Endothelial cell of umbilical vein (primary cell): ENCODE measurements at regions not wholly inside any gene's neighbourhood (a gene's known extent, or its start where the extent isn't known, plus 50 kb on each side); places are given as distances from the start of the nearest gene placed in this dataset.

Experiments
- BruUV-seq: library from RNA; stranded (reverse); fragments of 400-500 nt; replicated peaks from 2 replicates; lab custom pipeline; 2021; lab: Mats Ljungman, UMichigan
- CTCF ChIA-PET: fragments of 300-600, 350-600 bp; sonication (Branson Sonifier 250); formaldehyde crosslinking; loops from one replicate; lab custom pipeline; 2021; ENCODE audit warnings: antibody characterized with exemption, inconsistent platforms; lab: Charles Lee
- POLR2A ChIA-PET: fragments of 300-600, 350-600 bp; sonication (Branson Sonifier 250); formaldehyde crosslinking; loops from one replicate; lab custom pipeline; 2021; ENCODE audit warnings: antibody characterized with exemption, inconsistent platforms; lab: Charles Lee
- DNase-seq: peaks from one replicate; pipeline ENCODE4 v3.0.0-alpha.2; 2011; ENCODE audit warnings: low read depth, low spot score
- FAIRE-seq: peaks from 2 replicates; lab custom pipeline; 2011; peaks lifted over from hg19 to GRCh38; lab: Jason Lieb, UNC
- H2AFZ ChIP-seq: 2 replicates; pipeline ENCODE4 v1.6.0; 2012; ENCODE audit warnings: low read depth, low read length, control low read depth, inconsistent platforms
- H3K27ac ChIP-seq: 2 replicates; pipeline ENCODE4 v1.5.1; 2011; ENCODE audit warnings: low read depth, mild to moderate bottlenecking, control low read depth, low read length, moderate library complexity; ENCODE audit not compliant: insufficient read depth
- H3K27me3 ChIP-seq, 2 experiments: 2 replicates each; pipeline versions ENCODE4 v1.6.0 to v1.6.1; 2011; ENCODE audit warnings: low read length in 2 of 2, mixed read lengths in 1 of 2; ENCODE audit not compliant: control insufficient read depth in 2 of 2, insufficient read depth in 2 of 2
- H3K36me3 ChIP-seq, 2 experiments: 2 replicates in 1 of 2; 3 replicates in 1 of 2; pipeline ENCODE4 v1.5.1; 2011; ENCODE audit warnings: low read length in 2 of 2, mild to moderate bottlenecking in 1 of 2, moderate library complexity in 1 of 2; ENCODE audit not compliant: control insufficient read depth in 2 of 2, insufficient read depth in 2 of 2; ENCODE audit errors: extremely low read depth in 1 of 2
- H3K4me1 ChIP-seq: 3 replicates; pipeline ENCODE4 v1.5.1; 2011; ENCODE audit warnings: mild to moderate bottlenecking, low read length; ENCODE audit not compliant: control insufficient read depth, insufficient read depth; ENCODE audit errors: extremely low read depth
- H3K4me2 ChIP-seq: 2 replicates; pipeline ENCODE4 v1.6.1; 2011; ENCODE audit warnings: low read length, control low read depth, mixed read lengths; ENCODE audit not compliant: insufficient read depth
- H3K4me3 ChIP-seq, 3 experiments: fragments of 200-600 bp in 1 of 3; sonication (generic), shearing (Covaris generic) in 1 of 3; replicated peaks in 1 of 3; 2 replicates each; pipeline ENCODE4 v1.5.1; 2011 to 2016; ENCODE audit warnings: control low read depth in 3 of 3, low read length in 3 of 3, mild to moderate bottlenecking in 2 of 3, inconsistent platforms in 1 of 3, low read depth in 1 of 3, moderate library complexity in 1 of 3; ENCODE audit not compliant: insufficient read depth in 1 of 3
- H3K79me2 ChIP-seq: 2 replicates; pipeline ENCODE4 v1.6.0; 2012; ENCODE audit warnings: low read length, inconsistent platforms; ENCODE audit not compliant: control insufficient read depth, insufficient read depth
- H3K9ac ChIP-seq: replicated peaks from 2 replicates; pipeline ENCODE3; 2011; ENCODE audit warnings: low read length, control low read depth; ENCODE audit not compliant: insufficient read depth; ENCODE audit errors: extremely low read depth
- H3K9me1 ChIP-seq: replicated peaks from 3 replicates; pipeline ENCODE4 v1.6.0; 2011; ENCODE audit warnings: mild to moderate bottlenecking, low read length; ENCODE audit not compliant: control insufficient read depth, insufficient read depth; ENCODE audit errors: extremely low read depth
- H3K9me3 ChIP-seq: replicated peaks from 2 replicates; pipeline ENCODE4 v1.5.1; 2012; ENCODE audit warnings: low read length, inconsistent platforms; ENCODE audit not compliant: control insufficient read depth, insufficient read depth
- H4K20me1 ChIP-seq: replicated peaks from 2 replicates; pipeline ENCODE3; 2011; ENCODE audit warnings: mild to moderate bottlenecking, low read length; ENCODE audit not compliant: control insufficient read depth, insufficient read depth; ENCODE audit errors: extremely low read depth
- CTCF ChIP-seq, 2 donors: IDR thresholded peaks; 1 replicate in 1 of 2; 2 replicates in 1 of 2; pipeline ENCODE4 v1.5.1; 2011; ENCODE audit warnings: low read length in 2 of 2, mild to moderate bottlenecking in 2 of 2, moderate library complexity in 2 of 2, control low read depth in 1 of 2, inconsistent platforms in 1 of 2, low read depth in 1 of 2; ENCODE audit not compliant: insufficient read depth in 1 of 2; ENCODE audit errors: extremely low read depth in 1 of 2
- EZH2 ChIP-seq: IDR thresholded peaks from 2 replicates; pipeline ENCODE4 v1.6.1; 2012; ENCODE audit warnings: borderline replicate concordance, low read depth, mild to moderate bottlenecking, moderate library complexity, low read length, inconsistent platforms; ENCODE audit not compliant: severe bottlenecking
- FOS ChIP-seq: IDR thresholded peaks from 2 replicates; pipeline ENCODE4 v1.6.1; 2011; ENCODE audit warnings: mild to moderate bottlenecking, low read length, moderate library complexity, borderline replicate concordance; ENCODE audit not compliant: insufficient read depth
- GATA2 ChIP-seq: IDR thresholded peaks from 2 replicates; pipeline ENCODE4 v1.7.0; 2011; ENCODE audit warnings: low read depth, mild to moderate bottlenecking, moderate library complexity, mixed read lengths, low read length; ENCODE audit not compliant: insufficient read length, insufficient read depth
- JUN ChIP-seq: IDR thresholded peaks from 2 replicates; pipeline ENCODE4 v1.6.1; 2011; ENCODE audit warnings: borderline replicate concordance, low read depth; ENCODE audit not compliant: insufficient read length, insufficient read depth
- MAX ChIP-seq: IDR thresholded peaks from 2 replicates; pipeline ENCODE4 v1.6.1; 2011; ENCODE audit not compliant: insufficient read depth, insufficient read length
- MYC ChIP-seq: IDR thresholded peaks from one replicate; pipeline ENCODE4 v1.6.1; 2011; ENCODE audit warnings: mild to moderate bottlenecking, low read depth, low read length
- POLR2A ChIP-seq: IDR thresholded peaks from 2 replicates; pipeline ENCODE4 v1.6.1; 2012; ENCODE audit warnings: low read depth, mild to moderate bottlenecking, control low read depth, low read length
- POLR2AphosphoS5 ChIP-seq: IDR thresholded peaks from 2 replicates; pipeline ENCODE4 v1.6.1; 2012; ENCODE audit warnings: low read depth, mild to moderate bottlenecking, control low read depth, low read length, moderate library complexity; ENCODE audit not compliant: insufficient read depth
- dilution Hi-C: fragments of 300-500 bp; cut with MboI; formaldehyde crosslinking; loops from one replicate; pipeline ENCODE4 v1.15.0; 2019; ENCODE audit warnings: low sequenced_read_pairs; ENCODE audit not compliant: extremely low pct_ligation_motif_present
- intact Hi-C: fragments of 100-400 bp; cut with micrococcal nuclease; formaldehyde crosslinking; loops from one replicate; pipeline ENCODE4 v1.10.0; 2022

- no peaks in the 10 kb centered on the region for H3K4me1 ChIP-seq
- FAIRE-seq (no peak), DNase-seq (no peak)
- H3K4me2 ChIP-seq = no peak overlapping the region
- no peak overlapping the region for H3K27ac ChIP-seq
- ChIA-PET POLR2A (no interaction called here), CTCF (interaction anchor here (0.7 kb wide), 1 partner anchor 1311 kb away, joined by 3 read pairs; no protein-coding TSS in a partner anchor)
- H3K36me3 ChIP-seq = no peaks in the 10 kb centered on the region
- H4K20me1 ChIP-seq = no peaks in the 10 kb centered on the region
- no peaks in the 10 kb centered on the region for H3K79me2 ChIP-seq
- no peaks in the 10 kb centered on the region for H3K9me3 ChIP-seq
- no peak overlapping the region for H3K9ac ChIP-seq
- no peaks in the 10 kb centered on the region for H3K27me3 ChIP-seq
- no peaks in the 10 kb centered on the region for H3K9me1 ChIP-seq
- BruUV-seq = no TSS peak
- dilution Hi-C loops (no loop called here), intact Hi-C loops (no loop called here)
- no peak overlapping the region for H2AFZ ChIP-seq
- H3K4me3 ChIP-seq = no peak overlapping the region
- no peak for TF ChIP-seq POLR2A
Measured at GRCh38 chr13:58935689-58936088, 1228.0 kb downstream of the DIAPH3 start.

- Histone ChIP-seq H3K9me3 (no peaks in the 10 kb centered on the region), H3K27ac (no peak overlapping the region), H3K79me2 (no peaks in the 10 kb centered on the region), H3K4me1 (no peaks in the 10 kb centered on the region), H3K9ac (no peak overlapping the region), H3K4me2 (no peak overlapping the region), H3K9me1 (no peaks in the 10 kb centered on the region), H3K36me3 (no peaks in the 10 kb centered on the region), H3K27me3 (no peaks in the 10 kb centered on the region), H4K20me1 (no peaks in the 10 kb centered on the region), H3K4me3 (no peak overlapping the region), H2AFZ (no peak overlapping the region)
- DNase-seq (no peak), FAIRE-seq (no peak)
- intact Hi-C loops = no loop called here
- no TSS peak for BruUV-seq
- TF ChIP-seq FOS (no peak), JUN (no peak), MYC (no peak), POLR2A (no peak), EZH2 (no peak), POLR2AphosphoS5 (no peak), CTCF (IDR thresholded peaks at IDR 0.05; ENCODE audit: extremely low read depth in 1 of 2, insufficient read depth in 1 of 2, low read depth in 1 of 2, low read length in 2 of 2) (no peak), MAX (no peak), GATA2 (no peak)
- dilution Hi-C loops = no loop called here
- ChIA-PET POLR2A (interaction anchor here (0.6 kb wide), 1 partner anchor 78 kb away, joined by 4 read pairs; no protein-coding TSS in a partner anchor), CTCF (no interaction called here)
Measured at GRCh38 chr13:58946274-58946673, 1217.5 kb downstream of the DIAPH3 start.
